Spleen (tissue), 11 donors: ENCODE measurements at regions not wholly inside any gene's neighbourhood (a gene's known extent, or its start where the extent isn't known, plus 50 kb on each side); places are given as distances from the start of the nearest gene placed in this dataset.

Experiments used
- DNase-seq: peaks from one replicate; pipeline ENCODE4 v3.0.0-alpha.2; 2020
- H3K27ac ChIP-seq, 8 donors: fragments of 200-600 bp; sonication (generic) in 7 of 8; 1 replicate in 4 of 8; 2 replicates in 4 of 8; pipeline versions ENCODE4 v1.5.0 to v1.8.0; 2016 to 2021; ENCODE audit warnings: inconsistent platforms in 4 of 8, mild to moderate bottlenecking in 4 of 8, moderate library complexity in 1 of 8
- H3K27me3 ChIP-seq, 7 donors: fragments of 200-600 bp; sonication (generic) in 6 of 7; replicated peaks in 1 of 7; 1 replicate in 4 of 7; 2 replicates in 3 of 7; pipeline versions ENCODE4 v1.5.0 to v1.8.0; 2016 to 2021; ENCODE audit warnings: inconsistent platforms in 3 of 7, mild to moderate bottlenecking in 1 of 7
- H3K36me3 ChIP-seq, 6 donors: fragments of 200-600 bp; sonication (generic) in 5 of 6; 1 replicate in 4 of 6; 2 replicates in 2 of 6; pipeline versions ENCODE4 v1.5.0 to v1.8.0; 2016 to 2021; ENCODE audit warnings: inconsistent platforms in 2 of 6
- H3K4me1 ChIP-seq, 6 donors: fragments of 200-600 bp; sonication (generic) in 5 of 6; 1 replicate in 3 of 6; 2 replicates in 3 of 6; pipeline versions ENCODE4 v1.5.0 to v1.8.0; 2016 to 2021; ENCODE audit warnings: inconsistent platforms in 3 of 6
- H3K4me3 ChIP-seq, 8 donors: fragments of 200-600 bp; sonication (generic) in 7 of 8; 1 replicate in 4 of 8; 2 replicates in 4 of 8; pipeline versions ENCODE4 v1.5.0 to v1.8.0; 2016 to 2021; ENCODE audit warnings: inconsistent platforms in 4 of 8, mild to moderate bottlenecking in 4 of 8, moderate library complexity in 2 of 8
- H3K9me3 ChIP-seq, 8 donors: fragments of 200-600 bp; sonication (generic) in 7 of 8; 1 replicate in 4 of 8; 2 replicates in 4 of 8; pipeline versions ENCODE4 v1.5.0 to v1.8.0; 2016 to 2021; ENCODE audit warnings: inconsistent platforms in 4 of 8
- CTCF ChIP-seq, 11 experiments: fragments of 200-600 bp in 7 of 11; fragments of 450-650 bp in 4 of 11; sonication (generic) in 4 of 11; IDR thresholded peaks in 8 of 11; conservative IDR thresholded peaks in 3 of 11; 1 replicate in 7 of 11; 2 replicates in 4 of 11; pipeline versions ENCODE4 v1.4.0 to v1.8.0; 2016 to 2021; ENCODE audit warnings: antibody characterized with exemption in 11 of 11, inconsistent platforms in 4 of 11, mild to moderate bottlenecking in 1 of 11
- POLR2A ChIP-seq, 3 donors: fragments of 450-650 bp; IDR thresholded peaks; one replicate each; pipeline ENCODE4 v1.5.1; 2017; ENCODE audit warnings: antibody characterized with exemption in 3 of 3, mild to moderate bottlenecking in 1 of 3
- POLR2AphosphoS5 ChIP-seq, 3 donors: sonication (generic); formaldehyde crosslinking; IDR thresholded peaks; one replicate each; pipeline ENCODE4 v1.5.1; 2017; ENCODE audit warnings: antibody characterized with exemption in 3 of 3
- WGBS, 5 donors: extraction: QIAGEN DNeasy Blood & Tissue Kit in 3 of 5; methylation state at CpG; one replicate each; pipeline versions ENCODE4 v1.1.5 to v1.1.7; 2013 to 2018; 5-methylcytosine and 5-hydroxymethylcytosine counted together
- intact Hi-C: fragments of 100-400 bp; cut with DNase I; formaldehyde crosslinking; loops from one replicate; pipeline ENCODE4 v1.15.0; 2023; ENCODE audit warnings: low total_unique reads
- donor health status: healthy with polysubstance abuse.
- donor health status: DM: no; HTN: no; CAD: no; lungs with moderate emphysema.
- donor health status: DM: no; HTN: no; CAD: no.
- donor health status: Bipolar disorder and iron deficiency.
- donor health status: healthy.
- donor health status: DM: no; HTN: no; CAD: no.
- donor health status: DM: yes; HTN: yes; CAD: no.

GRCh38 chr2:145813481-145813880 lies 1293.6 kb upstream of the ZEB2 start:
- intact Hi-C loops = no loop called here
- DNase-seq = no peak

GRCh38 chr2:145812165-145812554 lies 1292.2 kb upstream of the ZEB2 start:
- Histone ChIP-seq H3K4me1 (peaks cover 0 to 9% (median 0%) of the 10 kb centered on the region in 6 donors), H3K36me3 (no peaks in the 10 kb centered on the region), H3K9me3 (no peaks in the 10 kb centered on the region), H3K27me3 (no peaks in the 10 kb centered on the region), H3K27ac (peak overlapping the region in 6 of 8 donors; percentile 29 to 74 (median 60)), H3K4me3 (no peak overlapping the region)
- TF ChIP-seq POLR2AphosphoS5 (IDR thresholded peaks at IDR 0.05) (no peak), CTCF (IDR thresholded peaks at IDR 0.05 in 8 of 11, conservative IDR thresholded peaks at IDR 0.05 in 3 of 11) (no peak), POLR2A (IDR thresholded peaks at IDR 0.05) (no peak)
- intact Hi-C loops = no loop called here
- WGBS, 5 donors = 68 to 76% (median 71%) methylated on average over 2 of the region's 2 CpGs
- no peak for DNase-seq

More at GRCh38 chr2:145813481-145813880, 1293.6 kb upstream of the ZEB2 start:
- Histone ChIP-seq H3K4me1 (peaks cover 0 to 9% (median 0%) of the 10 kb centered on the region in 6 donors), H3K27ac (peak overlapping the region in 6 of 8 donors; percentile 10 to 74 (median 50)), H3K36me3 (no peaks in the 10 kb centered on the region), H3K27me3 (no peaks in the 10 kb centered on the region), H3K9me3 (no peaks in the 10 kb centered on the region), H3K4me3 (no peak overlapping the region)
- WGBS, 5 donors = 55 to 68% (median 58%) methylated on average over 3 of the region's 3 CpGs
- TF ChIP-seq CTCF (IDR thresholded peaks at IDR 0.05 in 8 of 11, conservative IDR thresholded peaks at IDR 0.05 in 3 of 11) (no peak), POLR2AphosphoS5 (IDR thresholded peaks at IDR 0.05) (no peak)

GRCh38 chr2:145811276-145812164 lies 1291.6 kb upstream of the ZEB2 start:
- Histone ChIP-seq H3K27me3 (no peaks in the 10 kb centered on the region), H3K4me3 (no peak overlapping the region), H3K27ac (peak overlapping the region; percentile 19 to 74 (median 46)), H3K9me3 (no peaks in the 10 kb centered on the region), H3K4me1 (peaks cover 0 to 9% (median 0%) of the 10 kb centered on the region in 6 donors), H3K36me3 (no peaks in the 10 kb centered on the region)
- TF ChIP-seq POLR2A (IDR thresholded peaks at IDR 0.05) (no peak), CTCF (IDR thresholded peaks at IDR 0.05 in 8 of 11, conservative IDR thresholded peaks at IDR 0.05 in 3 of 11) (no peak), POLR2AphosphoS5 (IDR thresholded peaks at IDR 0.05) (no peak)
- 21 to 43% (median 30%) methylated on average over 6 of the region's 6 CpGs for WGBS, 5 donors
- no peak for DNase-seq
- intact Hi-C loops = no loop called here

GRCh38 chr2:145807968-145808367 lies 1288.0 kb upstream of the ZEB2 start:
- Histone ChIP-seq H3K27me3 (no peaks in the 10 kb centered on the region), H3K27ac (no peak overlapping the region), H3K9me3 (no peaks in the 10 kb centered on the region), H3K4me3 (no peak overlapping the region), H3K36me3 (no peaks in the 10 kb centered on the region), H3K4me1 (peaks cover 0 to 9% (median 0%) of the 10 kb centered on the region in 6 donors)
- DNase-seq = no peak
- intact Hi-C loops = no loop called here
- no peak for TF ChIP-seq POLR2AphosphoS5 (IDR thresholded peaks at IDR 0.05)
